NCI-H187 treated with DMSO at 0.1 percent for 48 hours (cell line): ENCODE measurements at regions not wholly inside any gene's neighbourhood (a gene's known extent, or its start where the extent isn't known, plus 50 kb on each side); places are given as distances from the start of the nearest gene placed in this dataset.
"Not testable (repeated sequence)": the region's sequence is repeated elsewhere in the genome, so short reads cannot be mapped to it uniquely, and the experiment has no call there.

Experiments used
- DNase-seq: peaks from one replicate; lab custom pipeline; 2025; lab: John Stamatoyannopoulos, UW

DNA sequence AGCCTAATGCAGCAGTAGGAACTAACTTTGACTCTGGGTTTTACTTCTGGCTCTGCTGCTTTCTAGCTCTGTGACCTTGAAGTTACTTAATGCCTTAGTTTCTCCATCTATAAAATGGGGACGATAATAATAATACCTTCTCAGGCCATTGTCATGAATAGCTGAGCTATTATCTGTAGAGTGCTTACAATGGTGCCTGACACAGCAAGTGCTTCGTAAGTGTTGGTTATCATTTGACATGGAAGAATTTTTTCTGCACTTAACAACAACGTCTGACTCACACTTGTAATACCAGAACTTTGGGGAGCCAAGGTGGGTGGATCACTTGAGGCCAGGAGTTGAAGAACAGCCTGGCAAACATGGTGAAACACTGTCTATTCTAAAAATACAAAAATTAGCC lies 140.5 kb downstream of the ARL4A start:
- no peak for DNase-seq

DNA sequence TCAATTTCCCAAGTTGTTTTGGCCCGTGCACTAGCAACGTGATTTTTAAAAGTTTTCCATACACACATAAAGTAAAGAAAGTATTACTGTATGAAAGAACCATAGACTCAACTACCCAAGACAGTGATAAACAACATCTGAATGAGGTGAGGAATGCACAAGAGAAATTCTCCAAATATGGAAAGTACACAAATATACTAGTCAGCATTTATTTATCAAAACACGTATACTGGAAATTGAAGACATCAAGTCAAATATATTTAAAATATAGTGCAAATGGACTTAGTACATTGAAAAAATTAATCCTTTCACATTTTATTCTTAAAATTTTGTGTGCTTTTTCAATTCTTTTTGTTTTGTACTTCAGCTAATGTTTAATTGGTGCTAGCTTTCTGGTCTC lies 143.6 kb downstream of the ARL4A start:
- no peak for DNase-seq

DNA sequence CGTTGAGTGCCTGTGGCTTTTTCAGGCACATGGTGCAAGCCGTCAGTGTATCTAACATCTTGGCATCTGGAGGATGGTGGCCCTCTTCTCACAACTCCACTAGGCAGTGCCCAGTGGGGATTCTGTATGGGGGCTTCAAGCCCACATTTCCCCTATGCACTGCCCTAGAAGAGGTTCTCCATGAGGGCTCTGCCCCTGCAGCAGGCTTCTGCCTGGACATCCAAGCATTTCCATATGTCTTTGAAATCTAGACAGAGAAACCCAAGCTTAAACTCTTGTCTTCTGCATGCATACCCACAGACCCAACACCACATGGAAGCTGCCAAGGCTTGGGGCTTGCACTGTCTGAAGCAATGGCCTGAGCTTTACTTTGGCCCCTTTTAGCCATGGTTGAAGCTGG lies 146.4 kb downstream of the ARL4A start:
- DNase-seq = no peak

DNA sequence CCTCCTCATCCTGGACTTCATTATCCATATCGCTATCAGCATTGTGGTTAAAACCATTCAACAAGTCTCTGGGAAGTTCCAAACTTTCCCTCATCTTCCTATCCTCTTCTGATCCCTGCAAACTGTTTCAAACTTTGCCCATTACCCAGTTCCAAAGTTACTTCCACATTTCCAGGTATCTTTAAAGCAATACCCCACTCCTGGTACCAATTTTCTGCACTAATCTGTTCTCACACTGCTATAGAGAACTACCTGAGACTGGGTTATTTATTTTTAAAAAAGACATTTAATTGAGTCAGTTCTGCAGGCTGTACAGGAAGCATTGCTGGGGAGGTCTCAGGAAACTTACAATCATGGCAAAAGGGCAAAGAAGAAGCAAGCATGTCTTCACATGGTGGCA lies 147.3 kb downstream of the ARL4A start:
- no peak for DNase-seq

DNA sequence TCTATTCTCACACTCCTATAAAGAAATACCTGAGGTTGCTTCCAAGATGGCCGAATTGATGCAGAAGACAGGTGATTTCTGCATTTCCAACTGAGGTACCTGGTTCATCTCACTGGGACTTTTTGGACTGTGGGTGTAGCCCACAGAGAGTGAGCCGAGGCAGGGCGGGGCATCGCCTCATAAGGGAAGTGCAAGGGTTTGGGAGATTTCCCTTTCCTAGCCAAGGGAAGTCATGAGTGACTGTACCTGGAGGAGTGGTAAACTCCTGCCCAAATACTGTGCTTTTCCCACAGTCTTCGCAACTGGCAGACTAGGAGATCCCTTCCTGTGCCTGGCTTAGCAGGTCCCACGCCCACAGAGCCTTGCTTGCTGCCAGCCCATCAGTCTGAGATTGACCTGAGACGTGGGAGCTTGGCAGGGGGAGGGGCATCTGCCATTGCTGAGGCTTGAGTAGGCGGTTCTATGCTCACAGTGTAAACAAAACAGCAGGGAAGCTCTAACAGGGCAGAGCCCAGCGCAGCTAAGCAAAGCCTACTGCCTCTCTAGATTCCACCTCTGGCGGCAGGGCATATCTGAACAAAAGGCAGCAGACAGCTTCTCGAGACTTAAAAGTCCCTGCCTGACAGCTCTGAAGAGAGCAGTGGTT lies 152.2 kb downstream of the ARL4A start:
- DNase-seq = peak; percentile 46

DNA sequence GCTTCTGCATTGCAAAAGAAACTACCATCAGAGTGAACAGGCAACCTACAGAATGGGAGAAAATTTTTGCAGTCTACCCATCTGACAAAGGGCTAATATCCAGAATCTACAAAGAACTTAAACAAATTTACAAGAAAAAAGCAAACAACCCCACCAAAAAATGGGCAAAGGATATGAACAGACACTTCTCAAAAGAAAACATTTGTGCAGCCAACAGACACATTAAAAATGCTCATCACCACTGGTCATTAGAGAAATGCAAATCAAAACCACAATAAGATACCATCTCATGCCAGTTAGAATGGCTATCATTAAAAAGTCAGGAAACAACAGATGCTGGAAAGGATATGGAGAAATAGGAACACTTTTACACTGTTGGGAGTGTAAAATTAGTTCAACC lies 157.3 kb downstream of the ARL4A start:
- DNase-seq = not testable (repeated sequence)

DNA sequence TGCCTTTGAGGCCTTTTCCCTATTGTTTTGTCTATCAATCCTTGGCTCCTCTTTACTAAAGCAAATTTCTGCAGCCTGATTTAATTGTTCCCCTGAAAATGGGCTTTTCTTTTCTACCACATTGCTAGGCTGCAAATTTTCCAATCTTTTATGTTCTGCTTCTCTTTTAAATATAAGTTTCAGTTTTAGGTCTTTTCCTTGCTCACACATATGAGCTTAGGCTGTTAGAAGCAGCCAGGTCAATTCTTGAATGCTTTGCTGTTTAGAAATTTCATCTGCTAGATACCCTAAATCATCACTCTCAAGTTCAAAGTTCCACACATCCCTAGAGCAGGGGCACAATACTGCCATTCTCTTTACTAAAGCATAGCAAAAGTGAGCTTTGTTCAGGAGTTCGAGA lies 159.6 kb downstream of the ARL4A start:
- DNase-seq = no peak

DNA sequence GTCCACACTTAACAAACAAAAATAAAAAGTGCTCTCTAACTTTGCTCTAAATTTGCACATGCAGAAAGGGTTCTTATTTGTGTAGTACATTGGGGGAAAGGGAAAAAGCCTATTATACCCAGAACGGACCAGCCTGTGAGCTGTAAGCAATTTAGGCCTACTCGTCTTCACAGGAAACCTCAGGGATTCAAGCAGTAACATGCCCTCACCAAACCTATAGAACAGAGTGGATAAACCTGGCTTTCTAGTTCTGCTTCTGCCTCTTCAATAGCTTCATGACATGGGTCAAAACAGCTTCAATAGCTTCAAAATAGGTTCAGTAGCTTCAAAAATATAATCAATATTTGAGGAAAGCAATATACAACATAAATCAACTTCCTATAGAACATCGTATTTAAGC lies 163.7 kb downstream of the ARL4A start:
- DNase-seq = no peak

DNA sequence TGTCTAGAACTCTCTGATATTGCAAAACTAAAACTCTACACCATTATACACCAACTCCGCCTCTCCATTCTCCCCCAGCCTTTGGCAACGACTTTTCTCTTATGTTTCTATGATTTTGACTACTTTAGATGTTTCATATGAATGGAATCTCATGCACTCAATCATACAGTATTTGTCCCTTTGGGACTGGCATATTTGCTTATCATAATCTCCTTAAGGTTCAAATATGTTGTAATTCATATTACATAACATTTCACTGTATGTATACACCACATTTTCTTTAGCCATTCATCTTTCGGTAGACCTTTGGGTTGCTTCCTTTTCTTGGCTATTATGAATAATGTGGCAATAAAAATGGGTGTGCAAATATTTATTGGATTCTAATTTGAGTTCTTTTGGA lies 164.4 kb downstream of the ARL4A start:
- no peak for DNase-seq

DNA sequence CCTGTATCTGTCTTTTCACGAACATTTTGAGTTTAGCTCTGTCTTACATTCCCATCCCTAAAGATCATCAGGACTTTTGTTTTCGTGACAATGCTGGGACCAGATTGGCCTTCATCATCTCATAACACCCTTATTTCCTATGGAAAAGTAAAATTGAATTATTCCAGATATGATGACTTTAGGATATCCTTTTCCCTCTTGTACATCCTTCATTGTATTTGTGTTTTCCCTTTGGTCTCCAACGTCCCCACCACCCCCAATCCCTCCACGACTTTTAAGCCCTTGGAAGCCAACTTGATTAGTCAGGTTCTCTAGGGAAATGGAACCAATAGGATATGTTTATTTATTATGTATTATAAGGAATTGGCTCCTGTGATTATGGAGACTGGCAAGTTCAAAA lies 167.6 kb downstream of the ARL4A start:
- no peak for DNase-seq

DNA sequence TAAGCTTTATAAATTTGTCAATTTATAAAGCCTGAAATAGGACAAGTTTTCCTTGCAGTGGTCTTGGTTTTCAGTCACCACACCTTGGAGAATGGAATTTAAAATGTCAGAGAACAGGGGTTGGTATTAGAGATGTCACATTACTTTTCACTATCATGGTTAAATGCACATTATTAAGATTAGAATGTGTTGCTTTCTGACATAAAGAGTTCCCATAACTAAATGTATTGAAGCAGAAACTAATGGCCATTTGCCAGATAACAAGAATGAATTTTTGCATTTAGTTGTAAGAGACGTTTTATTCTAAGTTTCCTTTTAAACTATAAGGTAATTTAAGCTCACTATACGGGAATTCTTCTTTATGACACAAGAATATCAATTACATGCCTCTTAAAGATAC lies 172.3 kb downstream of the ARL4A start:
- DNase-seq = no peak

DNA sequence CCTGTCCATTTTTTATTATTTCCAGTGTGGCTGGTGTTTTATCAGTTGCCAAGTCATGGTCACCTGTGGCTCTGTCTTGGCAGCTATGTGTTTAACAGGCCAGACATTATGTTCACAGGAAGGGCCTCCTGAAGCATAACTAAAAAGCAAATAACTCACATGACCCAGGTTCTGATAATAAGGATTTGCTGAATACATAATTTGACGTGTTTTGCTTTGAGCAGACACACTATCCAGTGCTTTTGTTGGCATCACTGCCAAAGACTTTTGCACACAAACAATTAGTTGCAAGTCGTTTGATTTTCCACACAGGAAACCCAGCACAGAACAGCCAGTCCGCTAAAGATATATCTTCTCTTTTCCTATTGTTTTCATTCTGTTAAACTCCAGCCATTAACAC lies 173.6 kb downstream of the ARL4A start:
- DNase-seq = no peak

DNA sequence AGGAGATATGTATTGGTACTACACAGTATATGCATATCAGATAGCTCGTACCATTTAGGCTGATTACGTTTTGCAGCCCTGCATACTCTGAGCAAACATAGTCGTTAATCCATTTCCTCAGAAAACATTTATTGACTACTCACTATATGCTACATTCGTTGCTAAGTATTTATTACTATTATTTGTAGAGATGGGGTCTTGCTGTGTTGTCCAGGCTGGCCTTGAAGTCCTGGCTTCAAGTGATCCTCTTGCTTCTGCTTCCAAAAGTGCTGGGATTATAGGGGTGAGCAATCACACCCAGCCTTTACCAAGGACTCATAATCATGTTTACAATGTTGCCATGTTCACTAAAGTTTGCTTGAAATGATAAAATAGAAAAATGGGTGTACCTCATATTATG lies 174.7 kb downstream of the ARL4A start:
- no peak for DNase-seq

DNA sequence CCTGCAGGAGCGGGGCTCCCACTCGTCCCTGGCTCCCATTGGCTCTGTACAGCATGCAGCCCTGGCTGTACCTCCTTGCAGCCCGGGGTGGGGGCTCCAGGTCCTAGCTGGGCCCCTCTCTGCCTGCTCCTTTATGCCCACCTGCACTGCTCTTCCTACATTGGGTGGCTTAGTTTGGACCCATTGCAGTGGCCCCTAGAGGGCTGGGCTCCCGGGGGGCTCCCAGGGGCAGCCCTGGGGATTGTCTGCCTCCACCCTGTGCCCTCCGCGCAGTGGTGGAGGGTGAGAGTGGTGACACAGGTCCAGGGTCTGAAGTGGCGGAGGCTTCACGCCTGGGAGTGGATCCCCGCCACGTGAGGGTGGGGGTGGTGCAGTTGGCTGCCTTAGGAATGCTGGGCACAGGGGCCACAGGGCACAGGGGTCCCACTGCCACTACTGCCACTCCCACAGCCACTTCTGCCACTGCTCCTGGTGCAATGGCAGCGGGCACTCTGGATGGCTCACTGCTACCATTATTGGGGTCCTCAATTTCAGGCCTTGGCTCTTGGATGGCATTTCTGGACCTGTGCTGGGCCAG lies 177.1 kb downstream of the ARL4A start:
- DNase-seq = no peak

DNA sequence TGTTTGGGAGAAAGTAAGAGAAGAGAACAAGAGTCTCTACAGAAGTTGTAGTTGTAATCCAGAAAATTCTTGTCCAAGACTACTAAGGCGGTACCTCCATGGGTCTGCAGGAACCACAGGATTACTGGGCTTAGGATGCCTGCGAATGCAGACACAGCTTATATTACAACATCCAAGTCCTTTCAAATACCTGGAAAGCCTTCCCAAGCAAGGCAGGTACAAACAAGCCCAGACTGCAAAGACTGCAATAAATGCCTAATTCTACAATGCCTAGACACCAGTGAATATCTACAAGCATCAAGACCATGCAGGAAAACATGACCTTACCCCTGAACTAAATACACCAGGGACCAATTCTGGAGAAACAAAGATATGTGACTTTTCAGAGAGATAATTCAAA lies 178.2 kb downstream of the ARL4A start:
- no peak for DNase-seq

DNA sequence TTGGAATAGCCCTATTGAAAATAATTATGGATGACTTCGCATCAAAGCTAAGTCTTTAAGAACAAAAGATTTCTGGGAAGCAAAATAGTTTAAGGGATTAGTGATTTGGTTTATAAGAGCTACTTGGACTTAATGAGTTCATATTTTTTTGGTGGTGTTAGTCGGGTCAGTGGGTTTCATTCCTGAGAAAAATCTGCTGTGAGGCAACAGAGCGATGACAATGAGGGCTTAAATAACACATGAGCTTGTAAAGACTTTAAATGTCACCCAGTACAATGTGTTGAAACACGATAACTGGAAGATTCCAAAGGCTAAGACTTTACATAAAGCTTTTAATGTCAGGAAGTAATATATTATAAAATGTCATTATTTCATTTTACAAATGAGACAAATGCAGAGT lies 178.8 kb downstream of the ARL4A start:
- no peak for DNase-seq

DNA sequence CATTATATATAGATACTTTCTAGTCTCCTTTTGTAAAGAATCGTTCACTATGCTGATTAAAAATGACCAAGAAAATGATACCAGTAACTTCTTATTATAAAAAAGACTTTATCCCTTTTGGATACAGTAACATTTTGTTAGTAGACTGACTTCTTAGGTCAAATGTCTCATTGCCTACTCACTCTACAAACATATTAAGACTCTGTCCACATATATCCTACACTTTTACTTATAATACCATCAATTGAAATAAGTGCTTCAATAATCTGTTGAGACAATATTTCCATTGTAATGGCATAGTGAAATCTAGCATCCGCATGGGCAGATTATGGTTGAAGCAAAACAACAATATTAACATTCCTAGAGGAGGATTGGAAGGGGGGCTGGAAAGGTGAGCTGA lies 180.6 kb downstream of the ARL4A start:
- no peak for DNase-seq

DNA sequence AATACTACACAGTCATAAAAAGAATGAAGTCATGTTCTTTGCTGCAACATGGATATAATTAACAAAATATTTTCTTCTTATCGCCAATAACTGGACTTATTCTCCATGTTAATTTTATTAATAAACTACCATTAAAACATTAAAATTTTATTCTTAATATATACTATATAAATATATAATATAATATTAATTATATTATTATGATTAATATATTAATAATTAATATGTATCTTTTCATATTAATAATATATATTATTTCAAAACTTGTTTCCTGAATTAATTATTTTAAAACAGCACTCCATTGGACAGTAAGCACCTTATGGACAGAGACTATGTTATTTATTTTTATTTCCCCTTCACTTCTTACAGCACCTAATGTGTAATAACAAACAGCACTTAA lies 182.8 kb downstream of the ARL4A start:
- no peak for DNase-seq

DNA sequence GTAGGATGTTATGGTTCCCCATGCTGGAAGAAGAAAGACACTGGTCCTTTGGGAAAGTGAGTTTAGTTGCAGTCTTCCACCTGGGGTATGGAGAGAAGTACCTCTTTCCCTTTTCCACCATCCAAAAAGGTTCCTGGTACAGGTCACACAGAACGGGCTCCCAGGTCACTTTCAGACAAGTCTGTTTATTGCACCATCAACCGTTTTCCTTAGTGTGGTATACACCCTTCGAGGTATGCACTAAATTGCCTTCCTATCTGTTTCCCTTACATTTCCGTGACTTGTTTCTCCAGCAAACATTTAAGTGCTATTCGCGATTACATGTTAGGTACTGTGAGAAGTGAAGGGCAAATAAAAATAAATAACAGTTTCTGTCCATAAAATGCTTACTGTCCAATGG lies 185.1 kb downstream of the ARL4A start:
- no peak for DNase-seq

DNA sequence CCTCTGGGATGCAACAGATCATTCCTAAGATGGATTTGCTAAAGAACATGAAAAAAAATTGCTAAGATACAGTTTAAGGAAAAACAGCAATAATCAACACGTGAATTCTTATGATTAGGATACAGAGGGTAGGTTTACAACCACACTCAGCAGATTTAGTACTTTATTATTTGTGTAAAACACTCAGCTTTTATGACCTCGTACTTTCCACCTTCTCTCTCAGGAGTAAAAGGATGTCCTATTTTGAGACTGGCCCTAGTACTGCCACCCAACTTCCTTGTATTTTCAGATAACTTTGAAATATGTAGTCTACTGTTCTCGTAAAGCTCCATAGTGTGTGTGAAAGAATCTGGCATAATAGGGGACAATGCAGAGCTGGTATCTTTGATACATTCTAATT lies 186.1 kb downstream of the ARL4A start:
- DNase-seq = no peak

DNA sequence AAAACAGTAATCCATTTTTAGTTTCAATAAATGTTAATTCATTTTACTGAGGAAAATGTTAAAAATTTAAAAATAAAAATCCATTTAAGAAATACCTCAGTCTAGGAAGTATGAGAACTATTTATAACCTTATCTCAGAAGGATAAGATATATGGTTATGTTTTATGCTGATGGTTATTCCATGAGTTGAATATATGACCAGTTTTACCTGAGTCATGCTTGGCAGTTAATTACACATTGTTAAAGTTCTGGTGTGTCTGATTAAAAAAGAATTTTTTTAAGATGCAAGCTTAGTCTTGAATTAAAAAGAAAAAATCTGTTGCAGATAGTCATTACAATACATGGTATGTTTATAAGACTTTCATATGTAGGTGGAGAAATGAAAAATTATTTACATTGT lies 191.7 kb downstream of the ARL4A start:
- no peak for DNase-seq

DNA sequence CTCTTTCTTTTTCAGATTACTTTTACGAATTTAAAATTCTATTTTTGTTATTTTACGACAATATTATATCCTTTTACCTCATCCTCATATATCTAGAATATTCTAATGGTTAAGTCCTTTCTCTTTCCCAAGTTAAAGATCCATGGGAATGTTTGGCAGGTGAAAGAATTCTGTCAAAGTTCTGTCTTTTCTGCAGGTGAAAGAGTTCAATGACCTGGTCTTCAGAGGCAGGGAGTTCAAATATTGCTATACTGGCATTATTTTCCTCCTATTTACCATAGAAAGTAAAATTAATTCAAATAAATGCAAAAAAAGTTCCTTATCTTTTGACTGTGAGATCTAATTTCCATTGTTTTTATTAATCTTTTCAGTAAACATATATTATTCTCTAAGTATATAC lies 194.3 kb downstream of the ARL4A start:
- DNase-seq = no peak

DNA sequence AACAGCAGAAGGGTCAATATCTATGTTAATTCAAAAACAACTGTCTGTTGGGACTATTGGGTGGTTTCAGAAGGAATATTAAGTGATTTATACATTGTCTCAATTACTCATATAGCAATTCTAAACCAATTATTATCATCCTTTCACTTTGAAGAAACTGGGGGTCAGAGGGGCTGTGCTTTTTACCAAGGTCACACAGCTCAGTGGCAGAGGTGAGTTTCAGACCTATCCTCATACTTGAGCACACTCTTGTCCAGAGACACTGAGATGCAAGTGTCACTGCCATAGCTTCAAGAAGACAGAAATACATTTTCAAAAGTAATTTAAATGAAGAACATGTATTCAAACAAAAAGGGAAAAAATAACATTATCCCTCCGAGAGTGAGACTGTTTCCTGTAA lies 195.3 kb downstream of the ARL4A start:
- DNase-seq = no peak

DNA sequence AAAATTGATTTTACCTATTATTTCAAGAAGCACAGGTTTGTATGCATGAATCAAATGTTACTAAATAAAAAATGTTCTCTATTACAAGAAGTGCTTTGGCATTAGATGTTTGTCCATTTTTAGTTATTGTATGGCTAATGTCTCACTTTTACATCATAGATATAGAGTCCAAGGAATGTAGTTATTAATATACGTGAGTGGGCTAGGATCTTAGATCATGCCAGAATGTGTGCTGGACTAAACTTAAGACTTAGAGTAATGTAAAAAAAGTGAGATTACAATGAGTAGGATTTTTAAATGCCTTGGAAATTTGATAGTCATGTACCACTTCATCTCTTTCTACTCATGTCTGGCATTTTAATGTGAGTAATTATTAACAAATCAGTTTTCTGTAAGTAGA lies 196.6 kb downstream of the ARL4A start:
- no peak for DNase-seq
